Fibroblast of the aortic adventitia (primary cell): ENCODE measurements at regions not wholly inside any gene's neighbourhood (a gene's known extent, or its start where the extent isn't known, plus 50 kb on each side); places are given as distances from the start of the nearest gene placed in this dataset.
"Not testable (repeated sequence)": the region's sequence is repeated elsewhere in the genome, so short reads cannot be mapped to it uniquely, and the experiment has no call there.

Experiments used
- DNase-seq: peaks from one replicate; pipeline ENCODE4 v3.0.0-alpha.2; 2010; ENCODE audit warnings: low read depth
- H3K4me3 ChIP-seq: 2 replicates; pipeline ENCODE4 v1.5.1; 2011; ENCODE audit warnings: low read depth, mild to moderate bottlenecking, control low read depth, low read length, moderate library complexity
- CTCF ChIP-seq: IDR thresholded peaks from 2 replicates; pipeline ENCODE4 v1.5.1; 2011; ENCODE audit warnings: mild to moderate bottlenecking, low read length, control low read depth, inconsistent platforms; ENCODE audit not compliant: insufficient read depth

GRCh38 chr17:47066841-47067682, 88.0 kb upstream of the RPRML start:
- TF ChIP-seq CTCF = peak; percentile 18
- H3K4me3 ChIP-seq = peak overlapping the region; percentile 99
- DNase-seq = peak; percentile 93

- no peak overlapping the region for H3K4me3 ChIP-seq
- no peak for DNase-seq
- no peak for TF ChIP-seq CTCF
These were observed 87.0 kb upstream of the RPRML start for GRCh38 chr17:47066095-47066494.

- DNase-seq = no peak
- no peak for TF ChIP-seq CTCF
- no peak overlapping the region for H3K4me3 ChIP-seq
These were observed 85.6 kb upstream of the RPRML start for GRCh38 chr17:47064684-47065083.

- no peak for DNase-seq
- no peak for TF ChIP-seq CTCF
- no peak overlapping the region for H3K4me3 ChIP-seq
These were observed 84.4 kb upstream of the RPRML start for GRCh38 chr17:47063475-47063874.

GRCh38 chr17:47062851-47063250, 83.8 kb upstream of the RPRML start:
- not testable (repeated sequence) for DNase-seq, H3K4me3 ChIP-seq

- not testable (repeated sequence) for DNase-seq, H3K4me3 ChIP-seq
These were observed 81.0 kb upstream of the RPRML start for GRCh38 chr17:47060005-47060404.

GRCh38 chr17:47057830-47058229, 78.8 kb upstream of the RPRML start:
- TF ChIP-seq CTCF = no peak
- no peak for DNase-seq
- no peak overlapping the region for H3K4me3 ChIP-seq

- not testable (repeated sequence) for H3K4me3 ChIP-seq, DNase-seq
These were observed 78.2 kb upstream of the RPRML start for GRCh38 chr17:47057279-47057678.

- DNase-seq, H3K4me3 ChIP-seq: not testable (repeated sequence)
These were observed 77.6 kb upstream of the RPRML start for GRCh38 chr17:47056687-47057086.
